Urinary bladder (tissue), 3 donors: ENCODE measurements at regions not wholly inside any gene's neighbourhood (a gene's known extent, or its start where the extent isn't known, plus 50 kb on each side); places are given as distances from the start of the nearest gene placed in this dataset.

Source experiments
- DNase-seq: peaks from one replicate; pipeline ENCODE4 v3.0.0-alpha.2; 2015; ENCODE audit errors: extremely low spot score
- H3K27ac ChIP-seq: one replicate; pipeline ENCODE4 v1.5.1; 2013; ENCODE audit warnings: low read depth, mild to moderate bottlenecking, moderate library complexity
- H3K36me3 ChIP-seq: one replicate; pipeline ENCODE4 v1.6.1; 2013; ENCODE audit warnings: mild to moderate bottlenecking, moderate library complexity; ENCODE audit not compliant: insufficient read depth
- H3K4me1 ChIP-seq: one replicate; pipeline ENCODE4 v1.6.1; 2013; ENCODE audit warnings: mild to moderate bottlenecking, moderate library complexity; ENCODE audit not compliant: insufficient read depth
- H3K4me3 ChIP-seq: one replicate; pipeline ENCODE4 v1.5.1; 2013; ENCODE audit warnings: low read depth, low read length
- WGBS: extraction: QIAGEN DNeasy Blood & Tissue Kit; methylation state at CpG from one replicate; pipeline ENCODE4 v1.1.7; 2013; 5-methylcytosine and 5-hydroxymethylcytosine counted together
- donor health status: healthy with polysubstance abuse.
- donor health status: healthy.

- 92% methylated on average over 1 of the region's 1 CpG for WGBS
- H3K36me3 ChIP-seq = no peaks in the 10 kb centered on the region
- H3K27ac ChIP-seq = no peak overlapping the region
- no peaks in the 10 kb centered on the region for H3K4me1 ChIP-seq
- DNase-seq = no peak
- H3K4me3 ChIP-seq = no peak overlapping the region
These were observed 151.5 kb downstream of the TAF11L14 start for GRCh38 chr5:17785774-17786173.

GRCh38 chr5:17788351-17788750, 154.1 kb downstream of the TAF11L14 start:
- H3K27ac ChIP-seq = no peak overlapping the region
- no peak overlapping the region for H3K4me3 ChIP-seq
- no peaks in the 10 kb centered on the region for H3K36me3 ChIP-seq
- no peak for DNase-seq
- no peaks in the 10 kb centered on the region for H3K4me1 ChIP-seq

DNA sequence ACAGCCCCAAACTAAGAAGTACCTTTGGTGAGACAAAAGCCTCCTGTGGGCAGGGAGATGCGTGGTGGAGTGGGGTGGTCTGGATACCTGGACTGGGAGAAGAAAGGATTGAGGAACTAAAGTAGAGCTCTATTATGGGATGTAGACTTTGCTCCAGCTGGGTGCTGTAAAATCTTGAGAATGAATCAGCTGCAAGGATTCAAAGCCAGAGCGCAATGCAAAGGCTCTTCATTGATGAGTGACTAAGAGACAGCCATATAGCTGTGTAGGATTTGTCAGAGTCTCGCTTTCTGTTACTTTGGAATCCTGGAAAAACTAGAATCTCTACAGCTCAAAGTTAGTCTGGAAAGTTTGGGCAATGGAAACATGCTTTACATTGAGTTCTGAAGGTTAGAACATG, 159.9 kb downstream of the TAF11L14 start:
- no peak overlapping the region for H3K4me3 ChIP-seq
- H3K36me3 ChIP-seq = no peaks in the 10 kb centered on the region
- H3K27ac ChIP-seq = no peak overlapping the region
- H3K4me1 ChIP-seq = no peaks in the 10 kb centered on the region
- 80% methylated on average over 3 of the region's 3 CpGs for WGBS
- DNase-seq = no peak

GRCh38 chr5:17794815-17795214, 160.6 kb downstream of the TAF11L14 start:
- H3K36me3 ChIP-seq = no peaks in the 10 kb centered on the region
- 56% methylated on average over 2 of the region's 2 CpGs for WGBS
- no peak overlapping the region for H3K4me3 ChIP-seq
- H3K4me1 ChIP-seq = no peaks in the 10 kb centered on the region
- no peak for DNase-seq
- H3K27ac ChIP-seq = no peak overlapping the region

DNA sequence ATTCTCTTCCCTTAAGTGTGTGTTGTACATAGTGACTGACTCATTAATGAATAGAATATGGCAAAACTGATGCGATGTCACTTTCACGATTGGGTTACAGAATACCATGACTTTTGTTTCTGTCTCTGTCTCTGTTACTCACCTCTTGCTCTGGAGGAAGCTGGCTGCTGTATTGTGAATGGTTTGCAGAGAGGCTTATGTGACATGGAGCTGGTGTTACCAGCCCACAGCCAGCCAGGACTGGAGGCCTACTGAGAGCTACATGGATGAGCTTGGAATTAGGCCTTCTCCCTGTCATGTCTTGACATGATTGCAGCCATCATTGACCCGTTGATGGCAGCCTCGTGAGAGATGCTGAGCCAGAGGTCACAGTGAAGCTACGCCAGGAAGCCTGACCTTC, 161.9 kb downstream of the TAF11L14 start:
- 58% methylated on average over 5 of the region's 5 CpGs for WGBS
- Histone ChIP-seq H3K4me3 (no peak overlapping the region), H3K27ac (no peak overlapping the region), H3K4me1 (no peaks in the 10 kb centered on the region), H3K36me3 (no peaks in the 10 kb centered on the region)
- no peak for DNase-seq

GRCh38 chr5:17796757-17797396, 162.6 kb downstream of the TAF11L14 start:
- no peak overlapping the region for H3K4me3 ChIP-seq
- H3K36me3 ChIP-seq = no peaks in the 10 kb centered on the region
- WGBS = 54% methylated on average over 5 of the region's 5 CpGs
- H3K4me1 ChIP-seq = no peaks in the 10 kb centered on the region
- H3K27ac ChIP-seq = no peak overlapping the region
- no peak for DNase-seq

GRCh38 chr5:17799521-17799920, 165.3 kb downstream of the TAF11L14 start:
- no peak overlapping the region for H3K27ac ChIP-seq
- DNase-seq = no peak
- no peaks in the 10 kb centered on the region for H3K36me3 ChIP-seq
- no peak overlapping the region for H3K4me3 ChIP-seq
- WGBS = 75% methylated on average over 1 of the region's 1 CpG
- no peaks in the 10 kb centered on the region for H3K4me1 ChIP-seq

DNA sequence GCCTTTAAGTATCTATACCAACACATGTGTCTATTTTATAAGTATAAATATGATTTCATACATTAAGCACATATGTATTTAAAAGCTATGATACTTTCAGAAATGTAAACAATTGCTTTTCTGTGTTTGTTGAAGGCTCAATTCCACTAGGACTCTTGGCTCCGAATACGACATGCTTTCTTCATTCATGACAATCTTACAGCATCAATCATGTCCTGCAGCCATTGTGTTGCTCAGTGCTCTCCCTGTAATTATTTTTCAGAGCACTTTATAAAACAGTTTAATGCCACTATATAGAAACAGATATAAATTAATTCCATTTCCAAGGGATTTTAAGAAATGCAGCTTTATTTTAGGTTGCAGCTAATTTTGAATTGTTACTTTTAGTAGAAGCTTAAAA, 167.3 kb downstream of the TAF11L14 start:
- Histone ChIP-seq H3K27ac (no peak overlapping the region), H3K36me3 (no peaks in the 10 kb centered on the region), H3K4me1 (no peaks in the 10 kb centered on the region), H3K4me3 (no peak overlapping the region)
- DNase-seq = no peak
- WGBS = 82% methylated on average over 2 of the region's 2 CpGs

DNA sequence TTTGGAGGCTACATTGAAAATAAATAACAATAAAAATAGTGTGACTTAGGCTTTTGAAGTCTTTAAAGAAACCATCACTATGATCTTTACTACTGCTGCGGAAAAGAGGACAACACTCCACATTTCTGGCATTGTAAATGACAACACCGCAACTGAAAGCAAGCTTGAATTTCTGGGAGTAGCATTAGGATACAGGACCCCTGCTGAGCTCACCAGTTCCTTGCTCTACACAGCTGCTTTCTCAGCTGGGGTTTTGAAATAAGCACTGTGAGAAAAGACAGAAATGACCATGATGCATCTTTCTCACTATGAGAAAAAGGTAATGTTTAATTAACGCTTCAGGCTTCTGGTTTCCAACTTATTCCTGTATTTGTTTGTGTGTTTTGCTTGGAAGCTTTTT, 168.0 kb downstream of the TAF11L14 start:
- H3K4me3 ChIP-seq = no peak overlapping the region
- WGBS = 45% methylated on average over 3 of the region's 3 CpGs
- H3K36me3 ChIP-seq = no peaks in the 10 kb centered on the region
- no peak for DNase-seq
- H3K4me1 ChIP-seq = no peaks in the 10 kb centered on the region
- no peak overlapping the region for H3K27ac ChIP-seq

- DNase-seq = no peak
- H3K36me3 ChIP-seq = no peaks in the 10 kb centered on the region
- no peak overlapping the region for H3K4me3 ChIP-seq
- H3K27ac ChIP-seq = no peak overlapping the region
- no peaks in the 10 kb centered on the region for H3K4me1 ChIP-seq
These were observed 169.7 kb downstream of the TAF11L14 start for GRCh38 chr5:17803971-17804370.

GRCh38 chr5:17805227-17805825, 171.1 kb downstream of the TAF11L14 start:
- Histone ChIP-seq H3K4me1 (no peaks in the 10 kb centered on the region), H3K36me3 (no peaks in the 10 kb centered on the region), H3K27ac (no peak overlapping the region), H3K4me3 (no peak overlapping the region)
- no peak for DNase-seq
- 40% methylated on average over 2 of the region's 2 CpGs for WGBS

- Histone ChIP-seq H3K27ac (no peak overlapping the region), H3K4me1 (no peaks in the 10 kb centered on the region), H3K4me3 (no peak overlapping the region), H3K36me3 (no peaks in the 10 kb centered on the region)
- no peak for DNase-seq
- 74% methylated on average over 5 of the region's 5 CpGs for WGBS
These were observed 172.7 kb downstream of the TAF11L14 start for GRCh38 chr5:17806818-17807468.

- DNase-seq = no peak
- no peak overlapping the region for H3K27ac ChIP-seq
- H3K4me3 ChIP-seq = no peak overlapping the region
- H3K4me1 ChIP-seq = no peaks in the 10 kb centered on the region
- 62% methylated on average over 2 of the region's 2 CpGs for WGBS
- H3K36me3 ChIP-seq = no peaks in the 10 kb centered on the region
These were observed 174.3 kb downstream of the TAF11L14 start for GRCh38 chr5:17808566-17808965.

DNA sequence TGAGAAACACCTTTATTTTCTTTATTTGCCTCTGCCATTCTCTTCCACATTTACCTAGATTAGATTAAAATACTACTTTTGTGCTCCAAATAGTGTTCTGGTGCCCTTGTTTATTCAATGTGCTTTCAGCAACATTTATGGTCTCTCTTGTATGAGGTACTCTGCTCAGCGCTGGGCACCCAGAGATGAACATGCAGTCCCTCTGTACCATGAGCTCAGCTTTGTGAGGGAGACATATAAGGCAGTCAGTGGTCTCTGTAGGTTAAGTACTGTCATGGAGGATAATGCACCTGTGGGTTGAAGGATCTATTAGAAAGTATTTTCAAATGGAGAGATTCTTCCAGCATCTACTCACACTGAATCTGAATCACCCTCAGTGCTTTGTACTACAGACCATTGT, 176.5 kb downstream of the TAF11L14 start:
- WGBS = 97% methylated on average over 1 of the region's 1 CpG

More for the DNA sequence above, 176.5 kb downstream of the TAF11L14 start:
- DNase-seq = no peak
- Histone ChIP-seq H3K4me1 (no peaks in the 10 kb centered on the region), H3K36me3 (no peaks in the 10 kb centered on the region), H3K27ac (no peak overlapping the region), H3K4me3 (no peak overlapping the region)
